HepG2 (cell line): ENCODE measurements at regions not wholly inside any gene's neighbourhood (a gene's known extent, or its start where the extent isn't known, plus 50 kb on each side); places are given as distances from the start of the nearest gene placed in this dataset.

Source experiments
- ATAC-seq: fragments of 200-7000 bp; cut with Tn5 transposase; 3 replicates; pipeline ENCODE4 v1.9.1; 2020; ENCODE audit warnings: mild to moderate bottlenecking, moderate library complexity
- BruUV-seq: library from RNA; stranded (reverse); fragments of 400-500 nt; replicated peaks from 2 replicates; lab custom pipeline; 2021; lab: Mats Ljungman, UMichigan
- CTCF ChIA-PET: fragments of 300-600 bp; formaldehyde crosslinking; extraction: SDS; loops from one replicate; lab custom pipeline; 2021; ENCODE audit warnings: low total read pairs, inconsistent platforms, low intra/inter-chr PET ratio; lab: Yijun Ruan, JAX
- POLR2A ChIA-PET: fragments of 350-600 bp; sonication (Branson Sonifier 250); formaldehyde crosslinking; loops from one replicate; lab custom pipeline; 2020; ENCODE audit warnings: antibody characterized with exemption, inconsistent platforms; lab: Yijun Ruan, JAX
- DNase-seq: peaks from one replicate; pipeline ENCODE4 v3.0.0-alpha.2; 2015; ENCODE audit warnings: low spot score
- FAIRE-seq: peaks from 3 replicates; lab custom pipeline; 2011; peaks lifted over from hg19 to GRCh38; lab: Jason Lieb, UNC
- H2AFZ ChIP-seq: one replicate; pipeline ENCODE4 v1.6.1; 2011; ENCODE audit warnings: low read length, inconsistent platforms
- H3K27ac ChIP-seq: fragments of 300-600 bp; 3 replicates; pipeline ENCODE4 v1.8.0; 2011; ENCODE audit warnings: mixed run types, mild to moderate bottlenecking, mixed read lengths, low read length, inconsistent platforms; ENCODE audit not compliant: insufficient read depth; ENCODE audit errors: extremely low read length
- H3K27me3 ChIP-seq, 2 experiments: fragments of 200-600 bp in 1 of 2; 2 replicates in 1 of 2; 3 replicates in 1 of 2; pipeline versions ENCODE4 v1.6.0 to v1.8.0; 2011; ENCODE audit warnings: low read length in 2 of 2, mild to moderate bottlenecking in 2 of 2, moderate library complexity in 2 of 2, inconsistent platforms in 1 of 2; ENCODE audit not compliant: insufficient read depth in 2 of 2, control insufficient read depth in 1 of 2
- H3K36me3 ChIP-seq, 2 experiments: fragments of 200-600 bp in 1 of 2; replicated peaks in 1 of 2; 2 replicates in 1 of 2; 3 replicates in 1 of 2; pipeline versions ENCODE4 v1.5.1 to v1.8.0; 2011; ENCODE audit warnings: low read length in 2 of 2, inconsistent platforms in 1 of 2; ENCODE audit not compliant: insufficient read depth in 2 of 2, control insufficient read depth in 1 of 2
- H3K4me1 ChIP-seq: 2 replicates; pipeline ENCODE4 v1.5.1; 2012; ENCODE audit warnings: low read length, inconsistent platforms; ENCODE audit not compliant: insufficient read depth
- H3K4me2 ChIP-seq: 2 replicates; pipeline ENCODE4 v1.6.0; 2011; ENCODE audit warnings: low read depth, low read length, inconsistent platforms
- H3K4me3 ChIP-seq, 3 experiments: fragments of 200-600 bp in 1 of 3; sonication (generic), shearing (Covaris generic) in 1 of 3; replicated peaks in 1 of 3; 2 replicates each; pipeline ENCODE4 v1.5.1; 2011 to 2016; ENCODE audit warnings: low read length in 3 of 3, inconsistent platforms in 2 of 3, low read depth in 2 of 3, mild to moderate bottlenecking in 2 of 3, control low read depth in 1 of 3, mixed read lengths in 1 of 3; ENCODE audit not compliant: insufficient read depth in 1 of 3
- H3K79me2 ChIP-seq: one replicate; pipeline ENCODE4 v1.6.1; 2011; ENCODE audit warnings: low read length, inconsistent platforms; ENCODE audit not compliant: insufficient read depth
- H3K9ac ChIP-seq: 2 replicates; pipeline ENCODE4 v1.6.0; 2011; ENCODE audit warnings: mild to moderate bottlenecking, low read depth, low read length, inconsistent platforms; ENCODE audit not compliant: insufficient read depth
- H3K9me3 ChIP-seq: 2 replicates; pipeline ENCODE4 v1.5.1; 2012; ENCODE audit warnings: mild to moderate bottlenecking, low read length
- H4K20me1 ChIP-seq: 2 replicates; pipeline ENCODE4 v1.6.0; 2011; ENCODE audit warnings: inconsistent platforms, mild to moderate bottlenecking, low read length, moderate library complexity; ENCODE audit not compliant: insufficient read depth
- HNRNPH1 ChIP-seq: fragments of 200-400 bp; formaldehyde crosslinking; optimal IDR thresholded peaks from 2 replicates; pipeline ENCODE3; 2017; ENCODE audit warnings: mild to moderate bottlenecking, low read depth, low read length
- KMT2B ChIP-seq: IDR thresholded peaks from 2 replicates; pipeline ENCODE4 v1.6.1; 2016; ENCODE audit warnings: missing genetic modification reagents, missing compliant biosample characterization
- TCF7 ChIP-seq: sonication (generic); IDR thresholded peaks from 2 replicates; pipeline ENCODE4 v1.6.1; 2016; ENCODE audit warnings: antibody characterized with exemption, low read depth
- XRCC5 ChIP-seq: fragments of 200-400 bp; formaldehyde crosslinking; optimal IDR thresholded peaks from 2 replicates; pipeline ENCODE3; 2017; ENCODE audit warnings: mild to moderate bottlenecking, low read length
- ZFP62 ChIP-seq: sonication (generic); formaldehyde crosslinking; IDR thresholded peaks from 2 replicates; pipeline ENCODE4 v1.4.0; 2020; ENCODE audit warnings: missing genetic modification reagents
- ZNF263 ChIP-seq: sonication (generic); formaldehyde crosslinking; IDR thresholded peaks from 2 replicates; pipeline ENCODE4 v1.4.0; 2020; ENCODE audit warnings: missing genetic modification reagents
- ZNF333 ChIP-seq: sonication (generic); formaldehyde crosslinking; IDR thresholded peaks from 2 replicates; pipeline ENCODE4 v1.4.0; 2020; ENCODE audit warnings: mild to moderate bottlenecking, missing genetic modification reagents, borderline replicate concordance
- WGBS: methylation state at CpG from one replicate; pipeline ENCODE4 v1.1.6; 2017; ENCODE audit warnings: low lambda C conversion rate; 5-methylcytosine and 5-hydroxymethylcytosine counted together
- in situ Hi-C: cut with HindIII; loops from 2 replicates; pipeline ENCODE4 v1.10.0; 2017; ENCODE audit warnings: low pct_unique_long_range_greater_than_20kb; ENCODE audit not compliant: extremely low pct_ligation_motif_present
- intact Hi-C: fragments of 100-400 bp; cut with micrococcal nuclease; formaldehyde crosslinking; loops from one replicate; pipeline ENCODE4 v1.10.0; 2022; ENCODE audit not compliant: unreplicated experiment
- TF ChIP-seq, protein P1 (sequence below): sonication (generic); formaldehyde crosslinking; IDR thresholded peaks from 2 replicates; pipeline ENCODE4 v1.5.0; 2020; ENCODE audit warnings: mild to moderate bottlenecking, missing genetic modification reagents
- TF ChIP-seq, protein P2 (sequence below): sonication (generic); formaldehyde crosslinking; IDR thresholded peaks from 2 replicates; pipeline ENCODE4 v1.5.0; 2020; ENCODE audit warnings: mild to moderate bottlenecking, missing genetic modification reagents
- TF ChIP-seq, protein P3 (sequence below): sonication (generic); formaldehyde crosslinking; IDR thresholded peaks from 2 replicates; pipeline ENCODE4 v1.4.0; 2020; ENCODE audit warnings: missing genetic modification reagents
- TF ChIP-seq, protein P4 (sequence below): sonication (generic); formaldehyde crosslinking; IDR thresholded peaks from 2 replicates; pipeline ENCODE4 v1.4.0; 2020; ENCODE audit warnings: missing genetic modification reagents, low read depth, mild to moderate bottlenecking, borderline replicate concordance

DNA sequence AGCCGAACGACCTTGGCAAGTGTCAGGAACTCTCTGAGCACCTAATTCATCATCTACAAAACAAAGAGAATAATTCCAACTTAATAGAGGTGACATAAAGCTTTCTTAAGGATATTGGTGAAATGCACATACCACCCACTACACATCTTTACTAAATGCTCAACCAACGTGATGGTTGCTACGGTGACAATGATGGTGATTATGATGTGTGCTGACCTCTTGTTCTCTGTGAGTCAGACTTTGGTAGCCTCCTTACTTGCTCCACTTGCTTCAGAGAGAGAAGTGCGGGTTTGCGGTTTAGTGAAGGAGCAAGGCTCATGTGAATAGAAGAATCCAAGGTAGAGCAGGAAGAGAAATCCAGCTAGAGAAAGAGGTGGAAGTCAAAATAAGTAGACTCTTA lies 52.8 kb upstream of the CLNK start (continued):
- TF ChIP-seq, protein P1, sequence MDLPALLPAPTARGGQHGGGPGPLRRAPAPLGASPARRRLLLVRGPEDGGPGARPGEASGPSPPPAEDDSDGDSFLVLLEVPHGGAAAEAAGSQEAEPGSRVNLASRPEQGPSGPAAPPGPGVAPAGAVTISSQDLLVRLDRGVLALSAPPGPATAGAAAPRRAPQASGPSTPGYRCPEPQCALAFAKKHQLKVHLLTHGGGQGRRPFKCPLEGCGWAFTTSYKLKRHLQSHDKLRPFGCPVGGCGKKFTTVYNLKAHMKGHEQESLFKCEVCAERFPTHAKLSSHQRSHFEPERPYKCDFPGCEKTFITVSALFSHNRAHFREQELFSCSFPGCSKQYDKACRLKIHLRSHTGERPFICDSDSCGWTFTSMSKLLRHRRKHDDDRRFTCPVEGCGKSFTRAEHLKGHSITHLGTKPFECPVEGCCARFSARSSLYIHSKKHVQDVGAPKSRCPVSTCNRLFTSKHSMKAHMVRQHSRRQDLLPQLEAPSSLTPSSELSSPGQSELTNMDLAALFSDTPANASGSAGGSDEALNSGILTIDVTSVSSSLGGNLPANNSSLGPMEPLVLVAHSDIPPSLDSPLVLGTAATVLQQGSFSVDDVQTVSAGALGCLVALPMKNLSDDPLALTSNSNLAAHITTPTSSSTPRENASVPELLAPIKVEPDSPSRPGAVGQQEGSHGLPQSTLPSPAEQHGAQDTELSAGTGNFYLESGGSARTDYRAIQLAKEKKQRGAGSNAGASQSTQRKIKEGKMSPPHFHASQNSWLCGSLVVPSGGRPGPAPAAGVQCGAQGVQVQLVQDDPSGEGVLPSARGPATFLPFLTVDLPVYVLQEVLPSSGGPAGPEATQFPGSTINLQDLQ, result no peak
- TF ChIP-seq, protein P2, sequence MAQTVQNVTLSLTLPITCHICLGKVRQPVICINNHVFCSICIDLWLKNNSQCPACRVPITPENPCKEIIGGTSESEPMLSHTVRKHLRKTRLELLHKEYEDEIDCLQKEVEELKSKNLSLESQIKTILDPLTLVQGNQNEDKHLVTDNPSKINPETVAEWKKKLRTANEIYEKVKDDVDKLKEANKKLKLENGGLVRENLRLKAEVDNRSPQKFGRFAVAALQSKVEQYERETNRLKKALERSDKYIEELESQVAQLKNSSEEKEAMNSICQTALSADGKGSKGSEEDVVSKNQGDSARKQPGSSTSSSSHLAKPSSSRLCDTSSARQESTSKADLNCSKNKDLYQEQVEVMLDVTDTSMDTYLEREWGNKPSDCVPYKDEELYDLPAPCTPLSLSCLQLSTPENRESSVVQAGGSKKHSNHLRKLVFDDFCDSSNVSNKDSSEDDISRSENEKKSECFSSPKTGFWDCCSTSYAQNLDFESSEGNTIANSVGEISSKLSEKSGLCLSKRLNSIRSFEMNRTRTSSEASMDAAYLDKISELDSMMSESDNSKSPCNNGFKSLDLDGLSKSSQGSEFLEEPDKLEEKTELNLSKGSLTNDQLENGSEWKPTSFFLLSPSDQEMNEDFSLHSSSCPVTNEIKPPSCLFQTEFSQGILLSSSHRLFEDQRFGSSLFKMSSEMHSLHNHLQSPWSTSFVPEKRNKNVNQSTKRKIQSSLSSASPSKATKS, result no peak
- TF ChIP-seq, protein P3, sequence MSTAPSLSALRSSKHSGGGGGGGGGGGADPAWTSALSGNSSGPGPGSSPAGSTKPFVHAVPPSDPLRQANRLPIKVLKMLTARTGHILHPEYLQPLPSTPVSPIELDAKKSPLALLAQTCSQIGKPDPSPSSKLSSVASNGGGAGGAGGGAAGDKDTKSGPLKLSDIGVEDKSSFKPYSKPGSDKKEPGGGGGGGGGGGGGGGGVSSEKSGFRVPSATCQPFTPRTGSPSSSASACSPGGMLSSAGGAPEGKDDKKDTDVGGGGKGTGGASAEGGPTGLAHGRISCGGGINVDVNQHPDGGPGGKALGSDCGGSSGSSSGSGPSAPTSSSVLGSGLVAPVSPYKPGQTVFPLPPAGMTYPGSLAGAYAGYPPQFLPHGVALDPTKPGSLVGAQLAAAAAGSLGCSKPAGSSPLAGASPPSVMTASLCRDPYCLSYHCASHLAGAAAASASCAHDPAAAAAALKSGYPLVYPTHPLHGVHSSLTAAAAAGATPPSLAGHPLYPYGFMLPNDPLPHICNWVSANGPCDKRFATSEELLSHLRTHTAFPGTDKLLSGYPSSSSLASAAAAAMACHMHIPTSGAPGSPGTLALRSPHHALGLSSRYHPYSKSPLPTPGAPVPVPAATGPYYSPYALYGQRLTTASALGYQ, result no peak
- TF ChIP-seq ZNF263, result no peak
- TF ChIP-seq KMT2B (CRISPR knock-in tag), result no peak

DNA sequence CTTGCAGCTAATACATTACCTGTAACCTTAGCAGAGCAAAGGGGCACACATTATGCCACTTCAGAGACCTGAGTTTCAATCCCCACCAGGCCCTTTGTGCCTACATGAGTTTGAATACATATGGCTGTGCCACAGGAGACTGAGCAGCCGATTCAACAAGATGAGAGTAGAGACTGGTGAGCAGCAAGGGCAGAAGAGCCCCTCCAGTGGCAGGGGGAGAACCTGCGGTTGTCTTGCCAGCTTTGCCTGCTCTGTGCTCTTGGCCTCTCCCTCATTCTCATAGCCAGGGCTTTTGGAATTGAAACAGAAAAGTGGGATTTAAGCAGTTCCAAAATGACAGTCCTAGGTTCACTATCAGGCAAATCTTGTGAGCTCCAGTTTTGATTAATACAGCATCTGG lies 52.3 kb upstream of the CLNK start:
- TF ChIP-seq ZNF333 (CRISPR knock-in tag) (no peak), XRCC5 (no peak), HNRNPH1 (no peak), TCF7 (no peak), ZFP62 (CRISPR knock-in tag) (no peak)
- TF ChIP-seq, protein P3, result no peak
- TF ChIP-seq, protein P4, sequence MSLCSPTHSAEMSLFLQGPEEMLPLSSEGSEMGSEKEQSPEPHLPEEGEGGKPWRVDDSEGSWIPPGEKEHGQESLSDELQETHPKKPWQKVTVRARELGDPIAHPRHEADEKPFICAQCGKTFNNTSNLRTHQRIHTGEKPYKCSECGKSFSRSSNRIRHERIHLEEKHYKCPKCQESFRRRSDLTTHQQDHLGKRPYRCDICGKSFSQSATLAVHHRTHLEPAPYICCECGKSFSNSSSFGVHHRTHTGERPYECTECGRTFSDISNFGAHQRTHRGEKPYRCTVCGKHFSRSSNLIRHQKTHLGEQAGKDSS, result no peak
- no peaks in the 10 kb centered on the region for H4K20me1 ChIP-seq
- no peaks in the 10 kb centered on the region for H3K27me3 ChIP-seq
- no peak overlapping the region for H3K27ac ChIP-seq
- ATAC-seq (no peak), FAIRE-seq (no peak), DNase-seq (no peak)
- intact Hi-C loops, result no loop called here
- no peak overlapping the region for H3K9ac ChIP-seq
- no peaks in the 10 kb centered on the region for H3K79me2 ChIP-seq
- no peaks in the 10 kb centered on the region for H3K4me1 ChIP-seq
- H3K36me3 ChIP-seq, result no peaks in the 10 kb centered on the region
- ChIA-PET POLR2A (no interaction called here), CTCF (no interaction called here)
- no peak overlapping the region for H3K4me3 ChIP-seq
- no peak overlapping the region for H2AFZ ChIP-seq
- no peak overlapping the region for H3K4me2 ChIP-seq
- in situ Hi-C loops, result no loop called here
- no TSS peak for BruUV-seq
- 33% methylated on average over 2 of the region's 2 CpGs for WGBS
- no peaks in the 10 kb centered on the region for H3K9me3 ChIP-seq
